DOHH2 (cell line): ENCODE measurements at regions not wholly inside any gene's neighbourhood (a gene's known extent, or its start where the extent isn't known, plus 50 kb on each side); places are given as distances from the start of the nearest gene placed in this dataset.

ENCODE experiments used
- H3F3A ChIP-seq: fragments of 200-600 bp; sonication (generic), shearing (Covaris generic); 2 replicates; pipeline ENCODE4 v1.6.0; 2016; ENCODE audit warnings: antibody characterized with exemption, mild to moderate bottlenecking; ENCODE audit not compliant: control insufficient read depth, insufficient read depth
- H3K27ac ChIP-seq: fragments of 200-600 bp; sonication (generic); 2 replicates; pipeline ENCODE4 v1.5.1; 2014; ENCODE audit warnings: low read depth, mild to moderate bottlenecking, low read length, moderate library complexity
- H3K27me3 ChIP-seq: fragments of 200-600 bp; sonication (generic); 2 replicates; pipeline ENCODE4 v1.6.1; 2014; ENCODE audit warnings: mild to moderate bottlenecking, low read length, mixed read lengths; ENCODE audit not compliant: control insufficient read depth
- H3K36me3 ChIP-seq: fragments of 200-600 bp; sonication (generic); 2 replicates; pipeline ENCODE4 v1.6.1; 2014; ENCODE audit warnings: mild to moderate bottlenecking, low read length, moderate library complexity, mixed read lengths; ENCODE audit not compliant: control insufficient read depth
- H3K4me1 ChIP-seq: fragments of 200-600 bp; sonication (generic); 2 replicates; pipeline ENCODE4 v1.6.1; 2014; ENCODE audit warnings: mild to moderate bottlenecking, low read length, mixed read lengths; ENCODE audit not compliant: control insufficient read depth
- H3K4me2 ChIP-seq: fragments of 200-600 bp; sonication (generic); 2 replicates; pipeline ENCODE4 v1.6.0; 2014; ENCODE audit warnings: mild to moderate bottlenecking, low read length, moderate library complexity
- H3K4me3 ChIP-seq: fragments of 200-600 bp; sonication (generic); 2 replicates; pipeline ENCODE4 v1.5.1; 2014; ENCODE audit warnings: mild to moderate bottlenecking, low read length, mixed read lengths
- H3K79me2 ChIP-seq: fragments of 200-600 bp; sonication (generic); 2 replicates; pipeline ENCODE4 v1.6.1; 2014; ENCODE audit warnings: mild to moderate bottlenecking, low read length, mixed read lengths; ENCODE audit not compliant: control insufficient read depth
- H3K9me2 ChIP-seq: fragments of 200-600 bp; sonication (generic); replicated peaks from 2 replicates; pipeline ENCODE4 v1.6.1; 2014; ENCODE audit warnings: mild to moderate bottlenecking, low read length, mixed read lengths; ENCODE audit not compliant: control insufficient read depth
- H3K9me3 ChIP-seq: fragments of 200-600 bp; sonication (generic); 2 replicates; pipeline ENCODE4 v1.6.1; 2014; ENCODE audit warnings: antibody characterized with exemption, low read length, mixed read lengths; ENCODE audit not compliant: control insufficient read depth, insufficient read depth
- H4K20me1 ChIP-seq: fragments of 200-600 bp; sonication (generic); 2 replicates; pipeline ENCODE4 v1.6.0; 2014; ENCODE audit warnings: low read depth, mild to moderate bottlenecking, antibody characterized with exemption, low read length, moderate library complexity; ENCODE audit not compliant: control insufficient read depth, insufficient read depth
- EZH2phosphoT487 ChIP-seq: fragments of 200-600 bp; sonication (generic); IDR thresholded peaks from 2 replicates; pipeline ENCODE4 v1.6.1; 2017; ENCODE audit warnings: borderline replicate concordance, mild to moderate bottlenecking, antibody characterized with exemption, low read length, moderate library complexity, mixed read lengths
- TF ChIP-seq, protein P1 (sequence below): fragments of 200-600 bp; sonication (generic); IDR thresholded peaks from one replicate; pipeline ENCODE4 v1.5.1; 2014; ENCODE audit warnings: antibody characterized with exemption, mild to moderate bottlenecking, low read depth, low read length; ENCODE audit not compliant: poor library complexity, severe bottlenecking

DNA sequence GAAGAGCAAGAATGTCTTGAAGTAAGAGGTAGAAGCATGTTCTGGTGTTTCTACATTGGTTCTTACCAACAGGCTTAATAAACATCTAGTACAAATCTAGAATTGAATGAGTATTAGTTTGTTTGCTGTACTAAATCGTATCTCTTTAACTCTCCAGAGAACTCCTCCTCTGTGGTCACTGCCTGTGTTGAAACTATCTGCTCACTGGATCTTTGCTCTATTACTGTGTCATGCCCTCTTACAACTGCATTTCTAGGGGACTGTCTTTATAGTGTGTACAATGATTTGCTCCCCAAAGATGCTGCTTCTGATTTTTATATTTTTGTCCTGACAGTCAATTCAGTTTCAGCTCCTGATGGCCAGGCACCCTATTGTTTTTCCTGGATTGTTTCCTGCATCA lies 50.1 kb upstream of the E2F7 start:
- no peak overlapping the region for H3K27ac ChIP-seq
- H3K27me3 ChIP-seq = no peaks in the 10 kb centered on the region
- no peaks in the 10 kb centered on the region for H3K79me2 ChIP-seq
- no peaks in the 10 kb centered on the region for H4K20me1 ChIP-seq
- H3K36me3 ChIP-seq = no peaks in the 10 kb centered on the region
- no peak overlapping the region for H3K4me2 ChIP-seq
- no peaks in the 10 kb centered on the region for H3K9me3 ChIP-seq
- no peaks in the 10 kb centered on the region for H3F3A ChIP-seq
- H3K9me2 ChIP-seq = no peaks in the 10 kb centered on the region
- no peaks in the 10 kb centered on the region for H3K4me1 ChIP-seq
- H3K4me3 ChIP-seq = no peak overlapping the region
- no peak for TF ChIP-seq EZH2phosphoT487
- TF ChIP-seq, protein P1, sequence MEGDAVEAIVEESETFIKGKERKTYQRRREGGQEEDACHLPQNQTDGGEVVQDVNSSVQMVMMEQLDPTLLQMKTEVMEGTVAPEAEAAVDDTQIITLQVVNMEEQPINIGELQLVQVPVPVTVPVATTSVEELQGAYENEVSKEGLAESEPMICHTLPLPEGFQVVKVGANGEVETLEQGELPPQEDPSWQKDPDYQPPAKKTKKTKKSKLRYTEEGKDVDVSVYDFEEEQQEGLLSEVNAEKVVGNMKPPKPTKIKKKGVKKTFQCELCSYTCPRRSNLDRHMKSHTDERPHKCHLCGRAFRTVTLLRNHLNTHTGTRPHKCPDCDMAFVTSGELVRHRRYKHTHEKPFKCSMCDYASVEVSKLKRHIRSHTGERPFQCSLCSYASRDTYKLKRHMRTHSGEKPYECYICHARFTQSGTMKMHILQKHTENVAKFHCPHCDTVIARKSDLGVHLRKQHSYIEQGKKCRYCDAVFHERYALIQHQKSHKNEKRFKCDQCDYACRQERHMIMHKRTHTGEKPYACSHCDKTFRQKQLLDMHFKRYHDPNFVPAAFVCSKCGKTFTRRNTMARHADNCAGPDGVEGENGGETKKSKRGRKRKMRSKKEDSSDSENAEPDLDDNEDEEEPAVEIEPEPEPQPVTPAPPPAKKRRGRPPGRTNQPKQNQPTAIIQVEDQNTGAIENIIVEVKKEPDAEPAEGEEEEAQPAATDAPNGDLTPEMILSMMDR = no peak
